Activated CD4-positive, alpha-beta T cell treated with anti-CD3 and anti-CD28 coated beads, Interleukin-2, amount 10 ng/mL, durations not matched to agents 24 days and 14 days (primary cell): ENCODE measurements at regions not wholly inside any gene's neighbourhood (a gene's known extent, or its start where the extent isn't known, plus 50 kb on each side); places are given as distances from the start of the nearest gene placed in this dataset.

Experiments used
- DNase-seq: peaks from one replicate; pipeline ENCODE4 v3.0.0; 2022
- H3K27ac Mint-ChIP-seq: one replicate; pipeline ENCODE4 v1.8.0; 2022; ENCODE audit warnings: mild to moderate bottlenecking, mixed read lengths
- H3K27me3 Mint-ChIP-seq: one replicate; pipeline ENCODE4 v1.8.0; 2022; ENCODE audit warnings: mixed read lengths
- H3K36me3 Mint-ChIP-seq: one replicate; pipeline ENCODE4 v1.8.0; 2022; ENCODE audit warnings: low read depth, mild to moderate bottlenecking, mixed read lengths
- H3K4me1 Mint-ChIP-seq: one replicate; pipeline ENCODE4 v1.8.0; 2021; ENCODE audit warnings: mixed read lengths
- H3K4me3 Mint-ChIP-seq: one replicate; pipeline ENCODE4 v1.8.0; 2022; ENCODE audit warnings: mild to moderate bottlenecking, moderate library complexity, mixed read lengths
- H3K9me3 Mint-ChIP-seq: one replicate; pipeline ENCODE4 v1.8.0; 2021; ENCODE audit warnings: mixed read lengths
- intact Hi-C: fragments of 100-400 bp; cut with micrococcal nuclease; formaldehyde crosslinking; loops from one replicate; pipeline ENCODE4 v1.15.1; 2023

GRCh38 chr12:60252359-60253096 lies 656.7 kb downstream of the SLC16A7 start:
- Mint-ChIP-seq H3K4me3 (no peak overlapping the region), H3K9me3 (no peaks in the 10 kb centered on the region), H3K4me1 (no peaks in the 10 kb centered on the region), H3K36me3 (no peaks in the 10 kb centered on the region), H3K27ac (no peak overlapping the region), H3K27me3 (no peaks in the 10 kb centered on the region)
- DNase-seq = no peak
- intact Hi-C loops = no loop called here

- H3K4me1 Mint-ChIP-seq = no peaks in the 10 kb centered on the region
- intact Hi-C loops = no loop called here
- H3K9me3 Mint-ChIP-seq = no peaks in the 10 kb centered on the region
- H3K27ac Mint-ChIP-seq = no peak overlapping the region
- no peaks in the 10 kb centered on the region for H3K36me3 Mint-ChIP-seq
- DNase-seq = no peak
- no peak overlapping the region for H3K4me3 Mint-ChIP-seq
- H3K27me3 Mint-ChIP-seq = no peaks in the 10 kb centered on the region
These were observed 659.2 kb downstream of the SLC16A7 start for GRCh38 chr12:60255044-60255443.

- Mint-ChIP-seq H3K27ac (no peak overlapping the region), H3K4me3 (no peak overlapping the region), H3K9me3 (no peaks in the 10 kb centered on the region), H3K4me1 (no peaks in the 10 kb centered on the region), H3K27me3 (no peaks in the 10 kb centered on the region), H3K36me3 (no peaks in the 10 kb centered on the region)
- intact Hi-C loops = no loop called here
- no peak for DNase-seq
These were observed 661.2 kb downstream of the SLC16A7 start for GRCh38 chr12:60257063-60257462.

DNA sequence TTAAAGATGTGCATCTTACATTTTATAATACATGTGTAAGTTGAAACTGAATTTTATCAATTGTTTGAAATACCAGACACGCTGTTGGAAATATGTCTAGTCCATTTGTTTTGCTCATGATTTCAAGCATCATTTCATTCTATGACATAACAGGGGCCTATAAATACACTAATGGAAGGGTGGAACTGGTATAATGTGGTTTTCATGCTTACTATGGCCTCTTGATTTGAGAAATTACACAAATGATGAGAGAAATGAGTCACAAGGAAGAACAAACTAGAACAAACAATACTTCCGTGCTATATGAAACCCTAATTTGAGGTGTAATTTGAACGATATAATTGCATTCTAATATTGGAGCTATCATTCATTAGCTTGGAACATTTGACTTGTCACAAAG lies 663.4 kb downstream of the SLC16A7 start:
- Mint-ChIP-seq H3K36me3 (no peaks in the 10 kb centered on the region), H3K27ac (no peak overlapping the region), H3K4me1 (no peaks in the 10 kb centered on the region), H3K4me3 (no peak overlapping the region), H3K9me3 (no peaks in the 10 kb centered on the region), H3K27me3 (no peaks in the 10 kb centered on the region)
- DNase-seq = no peak
- intact Hi-C loops = no loop called here

- H3K27me3 Mint-ChIP-seq = no peaks in the 10 kb centered on the region
- no peak overlapping the region for H3K4me3 Mint-ChIP-seq
- H3K36me3 Mint-ChIP-seq = no peaks in the 10 kb centered on the region
- intact Hi-C loops = no loop called here
- DNase-seq = no peak
- no peaks in the 10 kb centered on the region for H3K4me1 Mint-ChIP-seq
- no peak overlapping the region for H3K27ac Mint-ChIP-seq
- no peaks in the 10 kb centered on the region for H3K9me3 Mint-ChIP-seq
These were observed 666.5 kb downstream of the SLC16A7 start for GRCh38 chr12:60262378-60262777.

DNA sequence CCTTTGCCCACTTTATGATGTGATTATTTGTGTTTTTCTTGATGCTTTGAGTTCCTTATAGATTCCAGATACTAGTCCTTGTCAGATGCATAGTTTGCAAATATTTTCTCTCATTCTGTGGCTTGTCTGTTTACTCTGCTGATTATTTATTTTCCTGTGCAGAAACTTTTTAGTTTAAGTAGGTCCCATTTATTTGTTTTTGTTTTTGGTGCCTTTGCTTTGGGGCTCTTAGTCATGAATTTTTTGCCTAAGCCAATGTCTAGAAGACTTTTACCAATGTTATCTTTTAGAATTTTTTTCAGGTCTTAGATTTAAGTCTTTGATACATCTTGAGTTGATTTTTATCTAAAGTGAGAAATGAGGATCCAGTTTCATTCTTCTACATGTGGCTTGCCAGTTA lies 667.3 kb downstream of the SLC16A7 start:
- intact Hi-C loops = no loop called here
- DNase-seq = no peak
- H3K36me3 Mint-ChIP-seq = no peaks in the 10 kb centered on the region
- no peak overlapping the region for H3K4me3 Mint-ChIP-seq
- no peaks in the 10 kb centered on the region for H3K9me3 Mint-ChIP-seq
- H3K27me3 Mint-ChIP-seq = no peaks in the 10 kb centered on the region
- no peak overlapping the region for H3K27ac Mint-ChIP-seq
- no peaks in the 10 kb centered on the region for H3K4me1 Mint-ChIP-seq

GRCh38 chr12:60263836-60264493 lies 668.1 kb downstream of the SLC16A7 start:
- intact Hi-C loops = no loop called here
- H3K27me3 Mint-ChIP-seq = no peaks in the 10 kb centered on the region
- no peak overlapping the region for H3K4me3 Mint-ChIP-seq

GRCh38 chr12:60265741-60266140 lies 669.9 kb downstream of the SLC16A7 start:
- H3K36me3 Mint-ChIP-seq = no peaks in the 10 kb centered on the region
- no peak overlapping the region for H3K27ac Mint-ChIP-seq
- no peaks in the 10 kb centered on the region for H3K4me1 Mint-ChIP-seq
- intact Hi-C loops = no loop called here
- no peak for DNase-seq
- no peaks in the 10 kb centered on the region for H3K9me3 Mint-ChIP-seq
- H3K4me3 Mint-ChIP-seq = no peak overlapping the region
- H3K27me3 Mint-ChIP-seq = no peaks in the 10 kb centered on the region

More at GRCh38 chr12:60263836-60264493, 668.1 kb downstream of the SLC16A7 start:
- DNase-seq = no peak
- Mint-ChIP-seq H3K9me3 (no peaks in the 10 kb centered on the region), H3K27ac (no peak overlapping the region), H3K36me3 (no peaks in the 10 kb centered on the region), H3K4me1 (no peaks in the 10 kb centered on the region)

GRCh38 chr12:60266381-60266852 lies 670.6 kb downstream of the SLC16A7 start:
- no peak overlapping the region for H3K27ac Mint-ChIP-seq
- no peaks in the 10 kb centered on the region for H3K36me3 Mint-ChIP-seq
- no peak for DNase-seq
- intact Hi-C loops = no loop called here
- H3K4me3 Mint-ChIP-seq = no peak overlapping the region
- peaks cover 4% of the 10 kb centered on the region for H3K9me3 Mint-ChIP-seq
- no peaks in the 10 kb centered on the region for H3K27me3 Mint-ChIP-seq
- H3K4me1 Mint-ChIP-seq = no peaks in the 10 kb centered on the region

DNA sequence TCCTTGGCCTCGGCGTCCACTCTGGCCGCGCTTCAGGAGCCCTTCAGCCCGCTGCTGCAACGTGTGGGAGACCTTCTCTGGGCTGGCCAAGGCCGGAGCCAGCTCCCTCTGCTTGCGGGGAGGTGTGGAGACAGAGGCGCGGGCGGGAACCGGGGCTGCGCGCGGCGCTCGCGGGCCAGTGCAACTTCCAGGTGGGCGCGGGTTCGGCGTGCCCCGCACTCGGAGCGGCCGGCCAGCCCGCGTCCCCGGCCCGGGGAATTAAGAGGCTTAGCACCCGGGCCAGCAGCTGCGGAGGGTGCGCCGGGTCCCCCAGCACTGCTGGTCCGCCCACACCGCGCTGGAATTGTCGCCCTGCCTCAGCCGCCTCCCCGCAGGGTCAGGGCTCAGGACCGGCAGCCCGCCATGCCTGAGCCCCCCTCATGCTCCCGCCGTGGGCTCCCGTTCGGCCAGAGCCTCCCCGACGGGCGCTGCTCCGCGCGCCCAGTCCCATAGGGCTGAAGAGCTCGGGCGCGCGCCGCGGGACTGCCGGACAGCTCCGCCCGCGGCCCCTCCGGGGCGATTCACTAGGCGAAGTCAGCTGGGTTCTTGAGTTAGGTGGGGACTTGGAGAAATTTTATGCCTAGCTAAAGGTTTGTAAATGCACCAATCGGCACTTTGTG lies 673.9 kb downstream of the SLC16A7 start:
- Mint-ChIP-seq H3K36me3 (no peaks in the 10 kb centered on the region), H3K4me1 (no peaks in the 10 kb centered on the region), H3K27ac (no peak overlapping the region), H3K9me3 (peaks cover 4% of the 10 kb centered on the region), H3K4me3 (no peak overlapping the region), H3K27me3 (no peaks in the 10 kb centered on the region)
- intact Hi-C loops = no loop called here
- no peak for DNase-seq

- Mint-ChIP-seq H3K4me3 (no peak overlapping the region), H3K9me3 (peaks cover 4% of the 10 kb centered on the region), H3K27me3 (no peaks in the 10 kb centered on the region), H3K36me3 (no peaks in the 10 kb centered on the region), H3K27ac (no peak overlapping the region), H3K4me1 (no peaks in the 10 kb centered on the region)
- no peak for DNase-seq
- intact Hi-C loops = no loop called here
These were observed 676.0 kb downstream of the SLC16A7 start for GRCh38 chr12:60271816-60272215.

- H3K4me3 Mint-ChIP-seq = no peak overlapping the region
- no peak for DNase-seq
- no peak overlapping the region for H3K27ac Mint-ChIP-seq
- H3K4me1 Mint-ChIP-seq = no peaks in the 10 kb centered on the region
- H3K36me3 Mint-ChIP-seq = no peaks in the 10 kb centered on the region
- intact Hi-C loops = no loop called here
- H3K9me3 Mint-ChIP-seq = no peaks in the 10 kb centered on the region
- no peaks in the 10 kb centered on the region for H3K27me3 Mint-ChIP-seq
These were observed 682.4 kb downstream of the SLC16A7 start for GRCh38 chr12:60278209-60278608.

DNA sequence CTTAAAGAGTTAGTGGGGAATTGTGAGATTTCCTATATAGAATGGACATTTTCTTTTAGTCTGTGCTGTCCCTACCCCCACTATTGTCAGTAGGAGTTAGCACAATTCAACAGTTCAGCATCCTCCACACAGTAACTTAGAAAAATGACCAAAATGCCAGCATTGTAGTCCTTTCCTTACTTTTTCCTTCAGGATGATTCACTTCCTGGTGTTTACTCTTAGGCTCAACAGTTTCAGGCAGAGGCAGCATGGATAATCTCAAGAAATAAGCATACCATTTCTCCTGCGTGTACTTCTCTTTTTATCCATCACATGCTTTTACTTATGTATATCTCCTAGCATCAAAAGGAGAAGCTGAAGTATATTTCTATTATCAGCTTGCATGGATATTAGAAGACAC lies 683.4 kb downstream of the SLC16A7 start:
- intact Hi-C loops = no loop called here
- DNase-seq = no peak
- no peaks in the 10 kb centered on the region for H3K4me1 Mint-ChIP-seq
- no peak overlapping the region for H3K27ac Mint-ChIP-seq
- no peaks in the 10 kb centered on the region for H3K36me3 Mint-ChIP-seq
- H3K27me3 Mint-ChIP-seq = no peaks in the 10 kb centered on the region
- H3K4me3 Mint-ChIP-seq = no peak overlapping the region
- no peaks in the 10 kb centered on the region for H3K9me3 Mint-ChIP-seq

DNA sequence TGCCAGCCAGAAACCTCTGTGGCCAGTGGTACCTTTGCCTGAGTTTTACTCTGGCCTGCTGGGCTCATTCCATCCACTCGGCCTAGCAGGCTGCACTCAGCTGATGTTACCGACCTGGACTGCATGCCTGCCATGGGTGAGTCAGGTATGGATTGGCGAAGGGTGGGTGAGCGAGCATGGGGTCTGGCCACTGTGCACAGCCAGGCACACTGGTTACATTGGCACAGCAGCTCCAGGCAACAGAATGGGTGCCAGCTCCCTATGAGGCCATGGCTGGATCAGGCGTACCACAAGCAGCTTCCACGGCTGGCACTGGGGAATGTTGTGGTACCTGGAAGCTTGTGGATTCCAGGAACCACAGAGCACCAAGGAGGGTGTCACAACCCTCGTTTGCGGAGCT lies 685.7 kb downstream of the SLC16A7 start:
- H3K4me3 Mint-ChIP-seq = no peak overlapping the region
- no peaks in the 10 kb centered on the region for H3K27me3 Mint-ChIP-seq
- H3K36me3 Mint-ChIP-seq = no peaks in the 10 kb centered on the region
- no peaks in the 10 kb centered on the region for H3K4me1 Mint-ChIP-seq
- intact Hi-C loops = no loop called here
- DNase-seq = no peak
- no peaks in the 10 kb centered on the region for H3K9me3 Mint-ChIP-seq
- H3K27ac Mint-ChIP-seq = no peak overlapping the region
